Panc1 (cell line): ENCODE measurements at regions not wholly inside any gene's neighbourhood (a gene's known extent, or its start where the extent isn't known, plus 50 kb on each side); places are given as distances from the start of the nearest gene placed in this dataset.

Experiments used
- CTCF ChIP-seq: fragments of 450-650 bp; IDR thresholded peaks from 2 replicates; pipeline ENCODE4 v1.5.1; 2017; ENCODE audit warnings: mild to moderate bottlenecking
- POLR2AphosphoS5 ChIP-seq: IDR thresholded peaks from 2 replicates; pipeline ENCODE4 v1.6.1; 2012; ENCODE audit warnings: mild to moderate bottlenecking, low read depth, low read length, moderate library complexity
- REST ChIP-seq, 2 experiments: IDR thresholded peaks; 2 replicates each; pipeline ENCODE4 v1.6.1; 2011 to 2012; ENCODE audit warnings: low read depth in 2 of 2, control low read depth in 1 of 2, low read length in 1 of 2, mild to moderate bottlenecking in 1 of 2, moderate library complexity in 1 of 2; ENCODE audit not compliant: insufficient read depth in 1 of 2
- SIN3A ChIP-seq: IDR thresholded peaks from 2 replicates; pipeline ENCODE4 v1.6.1; 2012; ENCODE audit warnings: low read depth, mild to moderate bottlenecking, low read length, moderate library complexity, borderline replicate concordance; ENCODE audit not compliant: insufficient read depth
- TCF7L2 ChIP-seq: IDR thresholded peaks from 2 replicates; pipeline ENCODE4 v1.6.1; 2011; ENCODE audit warnings: mild to moderate bottlenecking, low read depth, low read length, inconsistent platforms

GRCh38 chr13:59413126-59413525, 750.6 kb downstream of the DIAPH3 start:
- no peak for TF ChIP-seq CTCF
- no peak for TF ChIP-seq REST (IDR thresholded peaks at IDR 0.05; ENCODE audit: insufficient read depth in 1 of 2, low read depth in 2 of 2, low read length in 1 of 2)
- no peak for TF ChIP-seq TCF7L2
- no peak for TF ChIP-seq POLR2AphosphoS5
- no peak for TF ChIP-seq SIN3A
